Ovary (tissue), 3 donors: ENCODE measurements at regions not wholly inside any gene's neighbourhood (a gene's known extent, or its start where the extent isn't known, plus 50 kb on each side); places are given as distances from the start of the nearest gene placed in this dataset.

Experiments
- CTCF ChIP-seq, 3 donors: fragments of 450-650 bp in 2 of 3; fragments of 200-600 bp in 1 of 3; IDR thresholded peaks; one replicate each; pipeline versions ENCODE4 v1.5.1 to v1.8.0; 2016 to 2022; ENCODE audit warnings: antibody characterized with exemption in 3 of 3, mild to moderate bottlenecking in 1 of 3
- POLR2A ChIP-seq: fragments of 450-650 bp; IDR thresholded peaks from one replicate; pipeline ENCODE4 v1.6.1; 2017; ENCODE audit warnings: antibody characterized with exemption, mild to moderate bottlenecking, moderate library complexity
- donor health status: DM: no; HTN: no; CAD: no.

- no peak for TF ChIP-seq POLR2A
- TF ChIP-seq CTCF (IDR thresholded peaks at IDR 0.05), result no peak
Measured at GRCh38 chr1:168379104-168379860, 98.6 kb downstream of the TBX19 start.
